ENCODE measurements at regions not wholly inside any gene's neighbourhood (a gene's known extent, or its start where the extent isn't known, plus 50 kb on each side); places are given as distances from the start of the nearest gene placed in this dataset.

DNA sequence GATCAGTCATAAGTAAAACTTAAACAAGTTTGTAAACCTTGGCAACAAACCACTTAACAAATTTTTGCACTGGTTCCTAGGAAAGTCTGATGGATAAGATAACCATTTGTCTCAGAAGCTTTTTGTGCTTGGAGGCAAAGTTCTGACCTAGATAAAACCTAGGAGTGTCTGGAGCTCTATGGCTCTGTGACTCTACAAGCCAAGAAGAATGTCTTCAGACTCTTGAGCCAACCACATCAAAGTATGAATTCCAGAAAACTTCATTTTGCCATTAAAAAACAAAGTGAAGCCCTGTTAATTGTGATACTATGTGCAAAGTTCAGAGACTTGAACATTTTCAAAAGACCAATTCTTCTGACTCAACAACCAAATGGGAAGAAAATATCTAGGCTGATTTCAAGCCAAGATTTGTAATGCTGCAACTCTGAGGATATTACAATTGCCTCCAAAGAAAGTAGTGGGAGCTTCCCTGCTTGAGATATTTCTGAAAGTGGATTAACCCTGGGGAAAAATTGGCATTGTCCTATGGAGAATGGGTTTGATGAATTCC, 158.1 kb upstream of the FOXQ1 start:
- TF ChIP-seq, protein P1, sequence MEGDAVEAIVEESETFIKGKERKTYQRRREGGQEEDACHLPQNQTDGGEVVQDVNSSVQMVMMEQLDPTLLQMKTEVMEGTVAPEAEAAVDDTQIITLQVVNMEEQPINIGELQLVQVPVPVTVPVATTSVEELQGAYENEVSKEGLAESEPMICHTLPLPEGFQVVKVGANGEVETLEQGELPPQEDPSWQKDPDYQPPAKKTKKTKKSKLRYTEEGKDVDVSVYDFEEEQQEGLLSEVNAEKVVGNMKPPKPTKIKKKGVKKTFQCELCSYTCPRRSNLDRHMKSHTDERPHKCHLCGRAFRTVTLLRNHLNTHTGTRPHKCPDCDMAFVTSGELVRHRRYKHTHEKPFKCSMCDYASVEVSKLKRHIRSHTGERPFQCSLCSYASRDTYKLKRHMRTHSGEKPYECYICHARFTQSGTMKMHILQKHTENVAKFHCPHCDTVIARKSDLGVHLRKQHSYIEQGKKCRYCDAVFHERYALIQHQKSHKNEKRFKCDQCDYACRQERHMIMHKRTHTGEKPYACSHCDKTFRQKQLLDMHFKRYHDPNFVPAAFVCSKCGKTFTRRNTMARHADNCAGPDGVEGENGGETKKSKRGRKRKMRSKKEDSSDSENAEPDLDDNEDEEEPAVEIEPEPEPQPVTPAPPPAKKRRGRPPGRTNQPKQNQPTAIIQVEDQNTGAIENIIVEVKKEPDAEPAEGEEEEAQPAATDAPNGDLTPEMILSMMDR (IDR thresholded peaks at IDR 0.05): no peak
- TF ChIP-seq EZH2phosphoT487 (IDR thresholded peaks at IDR 0.05): no peak
- no peak for TF ChIP-seq EZH2 (IDR thresholded peaks at IDR 0.05)
